K562 (cell line): ENCODE measurements at regions not wholly inside any gene's neighbourhood (a gene's known extent, or its start where the extent isn't known, plus 50 kb on each side); places are given as distances from the start of the nearest gene placed in this dataset.

Experiments used
- ATAC-seq: fragments of 200-7000 bp; cut with Tn5 transposase; 3 replicates; pipeline ENCODE4 v1.9.1; 2020; ENCODE audit warnings: moderate library complexity
- BruUV-seq: library from RNA; stranded (reverse); fragments of 400-500 nt; replicated peaks from 2 replicates; lab custom pipeline; 2021; lab: Mats Ljungman, UMichigan
- CTCF ChIA-PET: fragments of 300-600 bp; formaldehyde crosslinking; extraction: SDS; loops from one replicate; lab custom pipeline; 2021; ENCODE audit warnings: low intra/inter-chr PET ratio; lab: Yijun Ruan, JAX
- POLR2A ChIA-PET: fragments of 300-600, 350-650 bp; sonication (Branson Sonifier 250); formaldehyde crosslinking; extraction: SDS; loops from one replicate; lab custom pipeline; 2021; ENCODE audit warnings: antibody characterized with exemption, inconsistent platforms; lab: Yijun Ruan, JAX
- DNase-seq, 4 experiments: peaks; one replicate each; pipeline versions ENCODE4 v3.0.0 to v3.0.0-alpha.2; 2011 to 2018; ENCODE audit warnings: low spot score in 3 of 4, mixed read lengths in 3 of 4; ENCODE audit errors: extremely low read depth in 1 of 4
- FAIRE-seq: peaks from 2 replicates; lab custom pipeline; 2011; peaks lifted over from hg19 to GRCh38; lab: Jason Lieb, UNC
- H2AFZ ChIP-seq: 2 replicates; pipeline ENCODE4 v1.6.0; 2011; ENCODE audit warnings: low read depth, low read length, control low read depth, inconsistent platforms
- H3K27ac ChIP-seq: fragments of 200-600 bp; 3 replicates; pipeline ENCODE4 v1.8.0; 2011; ENCODE audit warnings: low read depth, mild to moderate bottlenecking, control low read depth, inconsistent platforms, low read length, moderate library complexity, mixed read lengths; ENCODE audit errors: extremely low read depth
- H3K27me3 ChIP-seq, 2 experiments: fragments of 300-600 bp in 1 of 2; 2 replicates in 1 of 2; 3 replicates in 1 of 2; pipeline versions ENCODE4 v1.6.0 to v1.8.0; 2011; ENCODE audit warnings: inconsistent platforms in 2 of 2, low read length in 2 of 2, mild to moderate bottlenecking in 1 of 2, mixed read lengths in 1 of 2, moderate library complexity in 1 of 2; ENCODE audit not compliant: control insufficient read depth in 2 of 2, insufficient read depth in 2 of 2
- H3K36me3 ChIP-seq: fragments of 300-600 bp; 3 replicates; pipeline ENCODE4 v1.8.0; 2011; ENCODE audit warnings: mild to moderate bottlenecking, low read length, inconsistent platforms; ENCODE audit not compliant: control insufficient read depth, insufficient read depth
- H3K4me1 ChIP-seq, 2 experiments: fragments of 200-600 bp in 1 of 2; replicated peaks in 1 of 2; 2 replicates in 1 of 2; 3 replicates in 1 of 2; pipeline versions ENCODE4 v1.5.1 to v1.8.0; 2011; ENCODE audit warnings: inconsistent platforms in 2 of 2, low read length in 2 of 2, mild to moderate bottlenecking in 1 of 2, mixed read lengths in 1 of 2, moderate library complexity in 1 of 2; ENCODE audit not compliant: control insufficient read depth in 2 of 2, insufficient read depth in 2 of 2
- H3K4me2 ChIP-seq: 2 replicates; pipeline ENCODE4 v1.6.1; 2011; ENCODE audit warnings: low read length, control low read depth, inconsistent platforms, mixed read lengths; ENCODE audit not compliant: insufficient read depth
- H3K4me3 ChIP-seq: fragments of 200-600 bp; sonication (generic), shearing (Covaris generic); 2 replicates; pipeline ENCODE4 v1.5.1; 2016; ENCODE audit warnings: control low read depth, inconsistent platforms
- H3K79me2 ChIP-seq: fragments of 200-600 bp; 3 replicates; pipeline ENCODE4 v1.8.0; 2011; ENCODE audit warnings: low read length, inconsistent platforms; ENCODE audit not compliant: control insufficient read depth, insufficient read depth
- H3K9ac ChIP-seq, 2 experiments: 2 replicates each; pipeline versions ENCODE4 v1.6.0 to v1.6.1; 2011; ENCODE audit warnings: low read depth in 2 of 2, low read length in 2 of 2, control low read depth in 1 of 2, inconsistent platforms in 1 of 2, mild to moderate bottlenecking in 1 of 2, mixed read lengths in 1 of 2; ENCODE audit not compliant: insufficient read depth in 1 of 2
- H3K9me1 ChIP-seq: one replicate; pipeline ENCODE4 v1.6.0; 2011; ENCODE audit warnings: inconsistent platforms, mild to moderate bottlenecking, low read length, moderate library complexity; ENCODE audit not compliant: control insufficient read depth, insufficient read depth
- H3K9me3 ChIP-seq: replicated peaks from 2 replicates; pipeline ENCODE4 v1.5.1; 2011; ENCODE audit warnings: low read depth, low read length, inconsistent platforms; ENCODE audit not compliant: control insufficient read depth, insufficient read depth
- H4K20me1 ChIP-seq: replicated peaks from 2 replicates; pipeline ENCODE4 v1.6.1; 2011; ENCODE audit warnings: low read length, inconsistent platforms, mixed read lengths; ENCODE audit not compliant: control insufficient read depth, insufficient read depth
- FOXJ3 ChIP-seq: sonication (generic); formaldehyde crosslinking; IDR thresholded peaks from 2 replicates; pipeline ENCODE4 v1.4.0; 2020; ENCODE audit warnings: mild to moderate bottlenecking, missing genetic modification reagents
- HINFP ChIP-seq: fragments of 450-650 bp; conservative IDR thresholded peaks from 2 replicates; pipeline ENCODE4 v1.6.1; 2016; ENCODE audit warnings: missing genetic modification characterization, low read depth, mild to moderate bottlenecking, control low read depth, missing compliant biosample characterization
- HMGN3 ChIP-seq: IDR thresholded peaks from 2 replicates; pipeline ENCODE4 v1.6.1; 2011; ENCODE audit warnings: borderline replicate concordance, low read depth, mild to moderate bottlenecking, mixed read lengths, low read length; ENCODE audit not compliant: insufficient read length; ENCODE audit errors: extremely low read depth
- NFATC3 ChIP-seq: fragments of 450-650 bp; IDR thresholded peaks from 2 replicates; pipeline ENCODE4 v1.6.1; 2017; ENCODE audit warnings: mild to moderate bottlenecking
- NFE2L1 ChIP-seq: fragments of 450-650 bp; IDR thresholded peaks from 2 replicates; pipeline ENCODE4 v1.6.1; 2016; ENCODE audit warnings: missing genetic modification characterization, low read depth, mild to moderate bottlenecking, missing compliant biosample characterization, moderate library complexity, borderline replicate concordance
- SAFB ChIP-seq: fragments of 200-400 bp; formaldehyde crosslinking; IDR thresholded peaks from 2 replicates; pipeline ENCODE4 v1.6.1; 2017; ENCODE audit warnings: low read depth, low read length, borderline replicate concordance
- SAFB2 ChIP-seq: fragments of 200-400 bp; formaldehyde crosslinking; IDR thresholded peaks from 2 replicates; pipeline ENCODE4 v1.6.1; 2018; ENCODE audit warnings: borderline replicate concordance, low read length, low read depth, moderate library complexity; ENCODE audit not compliant: severe bottlenecking
- SRSF7 ChIP-seq: fragments of 200-400 bp; formaldehyde crosslinking; optimal IDR thresholded peaks from 2 replicates; pipeline ENCODE3; 2017; ENCODE audit warnings: mild to moderate bottlenecking, low read depth, low read length
- ZMIZ1 ChIP-seq, 2 experiments: fragments of 150-350 bp in 1 of 2; IDR thresholded peaks; 2 replicates each; pipeline ENCODE4 v1.6.1; 2012 to 2016; ENCODE audit warnings: low read depth in 2 of 2, low read length in 2 of 2, mild to moderate bottlenecking in 1 of 2, moderate library complexity in 1 of 2
- ZNF146 ChIP-seq: IDR thresholded peaks from one replicate; pipeline ENCODE4 v1.6.1; 2018; ENCODE audit warnings: missing compliant biosample characterization; ENCODE audit not compliant: unreplicated experiment
- ZSCAN29 ChIP-seq: fragments of 450-650 bp; IDR thresholded peaks from 2 replicates; pipeline ENCODE4 v1.6.1; 2017
- WGBS: fragments of 100-300 bp; shearing (Covaris generic); methylation state at CpG from one replicate; pipeline ENCODE4 v1.1.6; 2016; ENCODE audit warnings: low coverage, mixed read lengths; ENCODE audit not compliant: insufficient coverage; ENCODE audit errors: missing lambda C conversion rate; 5-methylcytosine and 5-hydroxymethylcytosine counted together
- in situ Hi-C: fragments of 300-500 bp; cut with MboI; formaldehyde crosslinking; loops from 4 replicates; pipeline ENCODE4 v1.15.0; 2018; ENCODE audit warnings: inconsistent platforms, mixed read lengths
- intact Hi-C: fragments of 100-400 bp; cut with micrococcal nuclease; formaldehyde crosslinking; loops from 2 replicates; pipeline ENCODE4 v1.14.2; 2022

- Histone ChIP-seq H4K20me1 (no peaks in the 10 kb centered on the region), H3K9me3 (no peaks in the 10 kb centered on the region), H3K36me3 (no peaks in the 10 kb centered on the region), H3K27ac (no peak overlapping the region), H3K4me1 (no peaks in the 10 kb centered on the region), H3K9me1 (no peaks in the 10 kb centered on the region), H3K4me2 (no peak overlapping the region), H3K79me2 (no peaks in the 10 kb centered on the region)
- BruUV-seq, result no TSS peak
- 0% methylated on average over 8 of the region's 9 CpGs for WGBS
- DNase-seq (no peak), ATAC-seq (no peak), FAIRE-seq (no peak)
- intact Hi-C loops, result no loop called here
- ChIA-PET CTCF (no interaction called here), POLR2A (no interaction called here)
- TF ChIP-seq SAFB2 (no peak), NFATC3 (no peak), ZNF146 (no peak), NFE2L1 (tag) (no peak), HMGN3 (no peak), ZMIZ1 (IDR thresholded peaks at IDR 0.05; ENCODE audit: low read depth in 2 of 2, low read length in 2 of 2) (no peak), FOXJ3 (no peak), SAFB (no peak), SRSF7 (no peak), ZSCAN29 (no peak), HINFP (no peak)
- TF ChIP-seq, all 486 proteins: peak for 0
- Histone ChIP-seq H3K9ac (no peak overlapping the region), H2AFZ (no peak overlapping the region), H3K4me3 (no peak overlapping the region), H3K27me3 (peaks cover 0 to 4% of the 10 kb centered on the region in 2 experiments; a peak in 2 of 5 replicates)
- in situ Hi-C loops, result no loop called here
Observed at GRCh38 chr5:175288048-175288621, 155.8 kb downstream of the DRD1 start.
